ENCODE measurements at regions not wholly inside any gene's neighbourhood (a gene's known extent, or its start where the extent isn't known, plus 50 kb on each side); places are given as distances from the start of the nearest gene placed in this dataset.

GRCh38 chr2:82137441-82137840 lies 1832.9 kb upstream of the LRRTM1 start:
- TF ChIP-seq CTCF (IDR thresholded peaks at IDR 0.05), result no peak
- no peak for TF ChIP-seq POLR2AphosphoS5 (IDR thresholded peaks at IDR 0.05; ENCODE audit: low read depth, low read length)
- no peak for TF ChIP-seq REST (IDR thresholded peaks at IDR 0.05; ENCODE audit: insufficient read depth in 1 of 2, low read depth in 2 of 2, low read length in 1 of 2)

Measured in Panc1 (cell line).